Hepatocyte (in vitro differentiated cells): ENCODE measurements at regions not wholly inside any gene's neighbourhood (a gene's known extent, or its start where the extent isn't known, plus 50 kb on each side); places are given as distances from the start of the nearest gene placed in this dataset.
A peak's percentile ranks its signal among the peaks of the same experiment; 100 is the strongest.

Source experiments
- DNase-seq: peaks from one replicate; pipeline ENCODE4 v3.0.0-alpha.2; 2016; ENCODE audit warnings: low spot score
- H2AFZ ChIP-seq: fragments of 200-600 bp; sonication (generic); 2 replicates; pipeline ENCODE4 v1.6.0; 2016; ENCODE audit warnings: antibody characterized with exemption, mild to moderate bottlenecking
- H3K27ac ChIP-seq: fragments of 200-600 bp; sonication (generic); 2 replicates; pipeline ENCODE4 v1.5.1; 2016; ENCODE audit warnings: mild to moderate bottlenecking
- H3K27me3 ChIP-seq: fragments of 200-600 bp; sonication (generic); 2 replicates; pipeline ENCODE4 v1.6.1; 2016
- H3K36me3 ChIP-seq: fragments of 200-600 bp; sonication (generic); replicated peaks from 2 replicates; pipeline ENCODE4 v1.5.1; 2016; ENCODE audit warnings: low read depth; ENCODE audit not compliant: insufficient read depth
- H3K4me1 ChIP-seq: fragments of 200-600 bp; sonication (generic); 2 replicates; pipeline ENCODE4 v1.5.1; 2016; ENCODE audit warnings: mild to moderate bottlenecking, moderate library complexity; ENCODE audit not compliant: insufficient read depth
- H3K4me2 ChIP-seq: fragments of 200-600 bp; sonication (generic); 2 replicates; pipeline ENCODE4 v1.6.0; 2016
- H3K4me3 ChIP-seq: fragments of 200-600 bp; sonication (generic); 2 replicates; pipeline ENCODE4 v1.5.1; 2016; ENCODE audit warnings: mild to moderate bottlenecking
- H3K79me2 ChIP-seq: fragments of 200-600 bp; sonication (generic); 2 replicates; pipeline ENCODE4 v1.6.0; 2017; ENCODE audit warnings: mild to moderate bottlenecking
- H3K9me2 ChIP-seq: fragments of 200-600 bp; sonication (generic); replicated peaks from 2 replicates; pipeline ENCODE4 v1.6.0; 2017; ENCODE audit warnings: mild to moderate bottlenecking; ENCODE audit not compliant: insufficient read depth
- H3K9me3 ChIP-seq: fragments of 200-600 bp; sonication (generic); 2 replicates; pipeline ENCODE4 v1.5.1; 2016; ENCODE audit warnings: low read depth, mild to moderate bottlenecking
- H4K20me1 ChIP-seq: fragments of 200-600 bp; sonication (generic); 2 replicates; pipeline ENCODE4 v1.6.0; 2016; ENCODE audit warnings: mild to moderate bottlenecking; ENCODE audit not compliant: insufficient read depth, poor library complexity, severe bottlenecking
- CTCF ChIP-seq: fragments of 200-600 bp; sonication (generic); IDR thresholded peaks from 2 replicates; pipeline ENCODE4 v1.5.1; 2016; ENCODE audit warnings: antibody characterized with exemption, mild to moderate bottlenecking; ENCODE audit not compliant: poor library complexity
- EZH2 ChIP-seq: fragments of 200-600 bp; sonication (generic); IDR thresholded peaks from 2 replicates; pipeline ENCODE4 v1.6.1; 2016; ENCODE audit warnings: antibody characterized with exemption, mild to moderate bottlenecking, borderline replicate concordance
- EZH2phosphoT487 ChIP-seq: fragments of 200-600 bp; sonication (generic); IDR thresholded peaks from one replicate; pipeline ENCODE4 v1.6.1; 2018; ENCODE audit warnings: antibody characterized with exemption, mild to moderate bottlenecking, low read depth, moderate library complexity; ENCODE audit not compliant: unreplicated experiment, severe bottlenecking
- WGBS: methylation state at CpG from one replicate; pipeline ENCODE4 v1.1.6; 2016; ENCODE audit warnings: low lambda C conversion rate; ENCODE audit errors: missing lambda C conversion rate; 5-methylcytosine and 5-hydroxymethylcytosine counted together

- WGBS, result 40% methylated on average over 4 of the region's 4 CpGs
- Histone ChIP-seq H3K79me2 (no peaks in the 10 kb centered on the region), H3K4me2 (no peak overlapping the region)
Observed at GRCh38 chr5:141771031-141771430, 89.0 kb upstream of the ARAP3 start.

GRCh38 chr5:141769671-141770070 lies 87.6 kb upstream of the ARAP3 start:
- Histone ChIP-seq H3K36me3 (no peaks in the 10 kb centered on the region), H2AFZ (no peak overlapping the region), H3K27me3 (no peaks in the 10 kb centered on the region), H3K27ac (no peak overlapping the region), H3K9me3 (no peaks in the 10 kb centered on the region), H3K4me1 (no peaks in the 10 kb centered on the region), H3K79me2 (no peaks in the 10 kb centered on the region), H3K4me2 (no peak overlapping the region), H4K20me1 (no peaks in the 10 kb centered on the region), H3K4me3 (no peak overlapping the region), H3K9me2 (no peaks in the 10 kb centered on the region)
- 71% methylated on average over 3 of the region's 3 CpGs for WGBS
- no peak for DNase-seq
- no peak for TF ChIP-seq CTCF

More at GRCh38 chr5:141771031-141771430, 89.0 kb upstream of the ARAP3 start:
- H3K27ac ChIP-seq, result no peak overlapping the region
- H3K36me3 ChIP-seq, result no peaks in the 10 kb centered on the region
- no peak overlapping the region for H3K4me3 ChIP-seq
- DNase-seq, result peak; percentile 16
- H4K20me1 ChIP-seq, result no peaks in the 10 kb centered on the region
- H3K9me2 ChIP-seq, result no peaks in the 10 kb centered on the region
- H2AFZ ChIP-seq, result no peak overlapping the region
- no peaks in the 10 kb centered on the region for H3K9me3 ChIP-seq
- TF ChIP-seq EZH2phosphoT487, result no peak
- no peak for TF ChIP-seq CTCF
- TF ChIP-seq EZH2, result no peak
- no peaks in the 10 kb centered on the region for H3K4me1 ChIP-seq
- no peaks in the 10 kb centered on the region for H3K27me3 ChIP-seq

- no peak overlapping the region for H3K4me3 ChIP-seq
- H3K36me3 ChIP-seq, result no peaks in the 10 kb centered on the region
- H4K20me1 ChIP-seq, result no peaks in the 10 kb centered on the region
- no peaks in the 10 kb centered on the region for H3K9me2 ChIP-seq
- no peak overlapping the region for H3K27ac ChIP-seq
- H3K27me3 ChIP-seq, result peaks cover 7% of the 10 kb centered on the region
- H3K4me1 ChIP-seq, result no peaks in the 10 kb centered on the region
- no peak for DNase-seq
- no peaks in the 10 kb centered on the region for H3K79me2 ChIP-seq
- no peak overlapping the region for H3K4me2 ChIP-seq
- H3K9me3 ChIP-seq, result no peaks in the 10 kb centered on the region
- TF ChIP-seq CTCF, result no peak
- no peak for TF ChIP-seq EZH2
- no peak for TF ChIP-seq EZH2phosphoT487
- WGBS, result 95% methylated on average over 15 of the region's 15 CpGs
- H2AFZ ChIP-seq, result no peak overlapping the region
Observed at GRCh38 chr5:141767671-141768070, 85.6 kb upstream of the ARAP3 start.

GRCh38 chr5:141765896-141766551 lies 84.0 kb upstream of the ARAP3 start:
- Histone ChIP-seq H2AFZ (no peak overlapping the region), H3K27me3 (peaks cover 21% of the 10 kb centered on the region), H3K9me2 (no peaks in the 10 kb centered on the region), H3K4me2 (no peak overlapping the region), H3K27ac (no peak overlapping the region), H3K36me3 (no peaks in the 10 kb centered on the region), H4K20me1 (no peaks in the 10 kb centered on the region), H3K4me1 (no peaks in the 10 kb centered on the region), H3K4me3 (no peak overlapping the region), H3K79me2 (no peaks in the 10 kb centered on the region), H3K9me3 (no peaks in the 10 kb centered on the region)
- 59% methylated on average over 2 of the region's 2 CpGs for WGBS
- TF ChIP-seq EZH2 (no peak), CTCF (no peak), EZH2phosphoT487 (no peak)
- DNase-seq, result no peak
